HCEC 1CT (cell line): ENCODE measurements at regions not wholly inside any gene's neighbourhood (a gene's known extent, or its start where the extent isn't known, plus 50 kb on each side); places are given as distances from the start of the nearest gene placed in this dataset.

Experiments used
- DNase-seq: peaks from one replicate; pipeline ENCODE4 v3.0.0-alpha.2; 2017

DNA sequence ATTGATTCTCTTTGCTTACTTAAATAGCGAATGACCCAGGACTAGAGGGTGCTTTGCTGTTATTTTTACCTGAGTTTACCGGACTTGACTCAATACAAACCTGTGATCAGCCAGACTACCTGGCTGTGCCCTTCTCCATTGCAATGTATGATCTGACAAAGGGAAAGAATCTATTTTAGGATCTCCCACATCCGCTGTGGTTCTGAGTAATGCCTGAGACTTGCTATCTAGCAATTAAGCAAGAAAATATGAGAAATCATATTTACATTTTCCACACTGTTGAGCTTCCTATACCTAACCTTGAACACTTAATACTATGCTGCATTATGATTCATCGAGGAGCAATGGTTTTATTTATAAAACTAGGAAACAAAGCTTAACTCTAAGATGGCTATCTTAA, 215.2 kb downstream of the RAD51AP2 start:
- DNase-seq = peak; percentile 97

DNA sequence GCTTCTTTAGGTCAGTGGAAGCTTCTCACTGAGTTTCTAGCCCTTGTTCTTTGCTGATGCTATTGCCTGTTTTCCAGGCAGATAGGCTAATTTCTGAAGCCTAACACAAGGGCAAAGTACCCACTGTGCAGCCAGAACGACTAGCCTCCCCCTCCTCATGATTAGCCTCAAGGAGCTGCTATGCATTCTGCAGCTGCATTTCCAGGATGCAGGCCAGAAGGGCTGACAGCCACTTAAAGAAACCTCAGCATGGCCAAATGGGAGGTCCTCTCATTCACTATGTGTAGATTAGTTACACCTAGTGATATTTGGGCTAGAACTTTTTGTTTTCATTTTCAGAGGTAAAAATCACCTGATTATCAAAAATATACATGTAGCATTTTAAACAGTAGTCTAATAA, 216.0 kb downstream of the RAD51AP2 start:
- DNase-seq = no peak

DNA sequence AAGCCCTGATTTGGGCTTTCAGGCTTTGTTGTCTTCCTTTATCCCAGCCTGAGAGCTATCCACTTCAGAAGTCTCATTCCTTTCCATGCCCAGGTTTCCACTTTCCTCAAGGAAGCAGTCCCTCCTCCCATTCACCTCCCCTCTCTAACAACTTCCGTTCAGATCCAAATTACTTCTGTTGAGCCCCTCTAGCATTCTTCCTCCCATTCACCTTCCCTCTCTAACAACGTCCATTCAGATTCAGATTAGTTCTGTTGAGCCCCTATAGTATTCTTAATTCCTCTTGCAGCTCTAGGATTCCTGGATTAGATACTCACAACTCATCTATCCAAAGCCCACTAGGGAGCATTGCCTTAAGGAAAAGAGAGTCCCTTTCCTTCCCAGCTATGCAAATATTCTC, 216.8 kb downstream of the RAD51AP2 start:
- DNase-seq = no peak

DNA sequence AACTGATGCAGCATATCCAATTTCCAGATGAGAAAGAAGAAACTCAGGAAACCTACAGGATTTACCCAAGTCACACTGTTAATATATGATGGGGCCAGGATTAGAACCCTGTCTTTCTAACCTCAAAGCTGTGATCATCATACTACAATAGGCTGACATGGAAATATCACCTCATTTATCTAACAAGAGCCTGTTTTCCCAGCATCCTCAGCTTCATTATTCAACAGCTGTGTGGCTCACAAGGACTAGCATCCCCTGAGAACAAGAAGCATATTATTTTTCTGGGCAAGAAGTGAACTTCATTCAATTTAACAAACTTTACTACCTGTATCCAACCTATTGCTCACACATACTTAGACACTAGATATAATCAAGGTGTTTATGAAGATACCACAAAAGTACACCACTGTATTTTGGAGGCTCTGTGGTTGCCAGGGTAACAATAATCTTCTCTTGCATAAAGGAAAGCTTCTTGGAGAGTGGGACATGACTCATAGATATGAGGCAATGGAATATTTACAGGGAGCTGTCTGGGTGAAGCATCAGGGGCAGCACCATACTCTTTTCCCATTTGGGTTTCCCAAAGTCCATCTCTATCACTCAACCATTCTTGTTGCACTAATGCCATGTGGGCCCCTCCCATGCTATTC, 218.2 kb downstream of the RAD51AP2 start:
- peak; percentile 92 for DNase-seq

DNA sequence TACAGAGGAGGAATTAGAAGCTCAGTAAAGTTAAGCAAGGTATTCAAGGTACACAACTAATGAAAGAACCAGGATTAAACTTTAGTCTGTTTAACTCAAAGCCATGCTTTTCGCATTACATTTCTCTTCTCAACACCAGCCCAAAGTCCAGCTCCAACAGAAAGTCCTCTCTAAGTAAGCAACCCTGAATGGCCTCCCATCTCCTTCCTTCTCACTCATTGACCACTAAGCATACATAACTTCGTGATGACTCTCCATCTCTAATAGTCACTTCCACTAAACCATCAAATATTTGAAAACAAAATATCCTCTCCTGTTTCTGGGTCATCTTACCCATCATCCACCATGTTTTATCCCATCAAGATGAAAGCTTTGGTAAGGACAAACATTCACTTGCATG, 219.8 kb downstream of the RAD51AP2 start:
- peak; percentile 74 for DNase-seq

DNA sequence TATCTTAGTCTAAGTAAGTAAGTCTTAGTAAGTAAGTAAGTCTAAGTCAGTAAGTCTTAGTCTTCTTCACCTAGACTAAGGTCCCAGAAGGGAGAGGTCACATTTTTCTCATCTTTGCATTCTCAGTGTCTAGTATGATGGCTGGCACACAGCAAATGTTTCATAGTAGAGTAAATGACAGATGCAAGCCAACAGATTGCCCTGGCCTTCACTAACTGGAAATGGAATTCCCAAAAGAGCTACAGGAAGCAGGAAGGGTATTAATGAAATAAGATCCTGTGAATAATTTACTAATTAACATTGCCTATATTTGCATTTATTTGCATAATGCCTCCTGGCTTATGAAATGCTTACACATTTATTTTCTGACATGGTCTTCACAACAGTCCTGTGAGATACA, 221.6 kb downstream of the RAD51AP2 start:
- no peak for DNase-seq

DNA sequence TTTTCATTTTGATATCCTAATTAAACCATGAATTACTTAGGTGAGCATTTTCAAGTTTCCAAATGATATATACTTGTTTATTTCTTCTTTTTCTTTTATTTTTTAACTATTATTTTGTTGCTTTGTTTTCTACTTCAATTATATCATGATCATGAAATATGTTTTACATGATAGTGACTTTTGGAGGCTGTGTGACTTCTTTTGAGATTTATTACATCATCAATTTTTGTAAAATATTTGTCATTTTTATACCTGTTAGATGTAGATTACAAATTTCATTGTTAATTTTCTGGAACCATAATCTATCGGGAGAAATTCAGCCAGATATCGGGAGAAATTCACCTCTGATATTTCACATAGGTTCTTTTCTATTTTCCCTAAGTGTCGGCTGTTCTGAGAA, 228.6 kb downstream of the RAD51AP2 start:
- no peak for DNase-seq

DNA sequence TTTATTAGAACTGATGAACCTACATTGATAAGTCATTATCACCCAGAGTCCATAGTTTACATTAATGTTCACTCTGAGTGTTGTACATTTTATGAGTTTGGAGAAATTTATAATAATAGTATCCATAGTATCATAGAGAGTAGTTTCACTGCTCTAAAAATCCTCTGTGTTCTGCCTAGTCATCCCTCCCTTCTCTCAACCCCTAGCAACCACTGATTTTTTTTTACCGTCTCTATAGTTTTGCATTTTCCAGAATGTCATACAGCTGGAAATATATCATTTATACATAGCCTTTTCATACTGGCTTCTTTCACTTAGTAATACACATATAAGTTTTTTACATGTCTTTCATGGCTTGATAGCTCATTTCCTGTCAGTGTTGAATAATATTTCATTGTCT, 231.1 kb downstream of the RAD51AP2 start:
- DNase-seq = no peak

DNA sequence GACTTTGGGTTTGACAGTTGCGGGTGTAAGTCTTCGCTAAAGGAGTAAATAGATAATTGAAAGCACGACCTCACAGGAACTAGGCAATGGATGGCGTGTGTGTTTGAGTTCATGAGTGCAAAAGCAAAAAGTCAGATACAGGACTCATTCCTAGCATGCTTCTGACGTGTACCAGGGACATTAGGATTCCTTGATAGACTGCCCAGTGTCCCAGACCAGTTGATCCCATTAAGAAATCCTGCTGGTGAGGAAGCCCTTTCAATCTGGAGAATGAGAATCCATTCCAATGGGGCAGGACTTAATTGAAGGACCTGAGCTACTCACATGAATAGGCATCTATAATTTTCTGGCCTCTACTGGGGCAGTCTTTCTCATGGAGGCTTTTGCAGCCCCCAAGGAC, 235.4 kb downstream of the RAD51AP2 start:
- no peak for DNase-seq

DNA sequence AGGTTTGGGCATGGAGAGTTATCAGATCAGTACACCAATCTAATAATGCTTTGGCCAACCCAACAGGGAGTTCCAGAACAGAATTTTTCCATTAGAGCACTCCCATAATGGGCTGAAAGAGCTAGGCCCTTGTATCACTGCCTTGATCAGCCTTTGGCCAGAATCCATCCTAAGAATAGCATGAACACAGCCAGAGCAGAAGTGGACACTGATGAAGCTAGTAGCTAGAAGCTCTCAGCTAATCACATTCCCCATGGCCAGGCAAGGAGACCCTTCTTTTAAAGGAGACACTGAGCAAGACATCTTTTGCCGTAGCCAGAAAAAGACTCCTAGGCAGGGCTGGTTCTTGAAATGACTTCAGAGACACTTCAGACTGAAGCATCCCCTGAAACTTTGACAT, 236.0 kb downstream of the RAD51AP2 start:
- no peak for DNase-seq

DNA sequence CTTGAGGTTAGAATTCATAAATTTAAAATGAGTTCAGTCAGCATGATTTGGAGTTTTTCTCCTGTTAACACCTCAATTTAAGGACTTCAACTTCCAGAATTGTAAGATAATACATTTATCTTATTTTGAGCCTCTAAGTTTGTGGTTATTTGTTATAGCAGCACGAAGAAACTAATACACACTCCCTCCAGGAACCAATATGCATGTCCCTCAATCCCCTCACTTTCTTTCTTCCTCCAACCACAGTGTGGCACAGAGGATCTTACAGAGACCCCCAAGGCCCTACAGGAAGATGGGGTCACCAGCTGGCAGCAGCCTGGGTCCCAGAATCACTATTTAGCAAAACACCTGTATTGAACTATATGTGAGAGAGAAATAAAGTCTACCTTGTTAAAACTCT, 242.0 kb downstream of the RAD51AP2 start:
- no peak for DNase-seq

DNA sequence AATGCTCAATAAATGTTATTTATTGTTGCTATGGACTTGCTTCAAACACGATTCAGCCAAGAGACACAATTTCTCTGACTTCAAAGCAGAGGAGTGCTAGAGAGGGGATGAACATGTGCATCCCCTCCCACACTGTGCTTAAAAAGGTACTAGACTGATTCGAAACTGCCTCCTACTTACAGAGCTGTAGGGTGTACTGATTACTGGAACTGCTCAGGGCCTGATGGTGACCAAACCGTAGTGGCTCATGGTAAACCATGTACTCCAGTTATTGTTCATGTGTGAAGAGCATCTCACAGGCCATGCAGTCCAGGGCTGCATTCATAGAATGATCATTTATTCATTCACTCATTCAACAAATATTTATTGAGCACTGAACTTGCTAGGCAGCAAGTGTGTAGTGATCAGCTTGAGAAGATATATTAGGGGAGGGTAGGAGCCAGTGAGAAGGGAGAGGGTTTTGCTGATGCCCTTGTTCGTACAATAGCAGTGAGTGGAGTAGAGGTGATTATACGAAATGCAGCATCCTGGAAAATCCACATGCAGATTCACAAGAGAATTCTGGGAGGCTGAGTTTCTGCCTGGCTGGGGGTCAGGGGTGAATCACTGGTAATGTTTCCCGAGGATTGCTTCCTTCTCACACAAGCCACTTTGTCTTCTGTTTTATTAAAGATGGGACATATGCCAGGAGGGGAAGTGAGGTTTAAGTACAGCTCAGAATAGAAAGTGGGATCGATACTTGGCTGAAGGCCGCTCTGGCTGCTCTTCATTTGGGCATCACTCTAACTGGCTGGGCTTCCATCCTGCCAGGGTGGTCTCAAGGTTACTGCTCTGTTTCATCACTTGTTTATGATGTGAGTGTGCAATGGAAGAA, 245.4 kb downstream of the RAD51AP2 start:
- DNase-seq = no peak

DNA sequence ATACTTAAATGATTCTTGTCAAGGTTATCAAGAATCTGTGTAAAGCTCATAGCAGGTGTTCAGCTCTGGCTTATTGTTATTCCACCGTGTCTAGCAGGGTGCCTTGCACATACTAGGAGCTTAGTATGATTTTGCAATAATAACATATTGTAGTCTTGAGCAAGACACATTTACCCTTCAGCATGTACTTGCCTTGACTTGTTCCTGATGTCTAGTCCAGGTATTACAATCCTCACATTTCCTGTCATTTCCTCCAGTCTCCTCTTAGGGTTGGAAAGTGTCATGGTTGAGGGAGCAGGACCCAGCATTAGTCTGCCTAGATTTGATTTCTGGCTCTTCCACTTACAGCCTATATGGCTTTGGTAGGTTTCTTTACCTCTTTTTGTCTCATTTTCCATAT, 246.1 kb downstream of the RAD51AP2 start:
- no peak for DNase-seq

DNA sequence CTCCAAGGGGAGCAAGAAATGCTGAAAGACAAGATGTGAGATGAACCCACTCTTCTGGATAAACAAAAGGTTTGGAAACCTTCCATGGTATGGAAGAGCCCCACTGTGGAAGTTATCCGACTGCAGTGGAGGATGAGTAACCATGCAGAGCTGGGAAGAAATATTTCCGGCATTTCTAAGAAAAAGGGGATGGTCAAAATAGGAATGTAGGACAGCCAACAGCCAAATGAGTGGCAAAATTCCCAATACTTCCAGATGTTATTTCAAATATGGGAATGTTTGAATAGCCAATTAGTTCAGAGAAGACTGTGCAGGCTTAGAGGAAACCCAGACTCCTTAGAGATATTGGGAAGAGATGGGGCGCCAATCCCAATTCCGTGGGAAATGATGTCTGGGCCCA, 246.8 kb downstream of the RAD51AP2 start:
- DNase-seq = peak; percentile 75

DNA sequence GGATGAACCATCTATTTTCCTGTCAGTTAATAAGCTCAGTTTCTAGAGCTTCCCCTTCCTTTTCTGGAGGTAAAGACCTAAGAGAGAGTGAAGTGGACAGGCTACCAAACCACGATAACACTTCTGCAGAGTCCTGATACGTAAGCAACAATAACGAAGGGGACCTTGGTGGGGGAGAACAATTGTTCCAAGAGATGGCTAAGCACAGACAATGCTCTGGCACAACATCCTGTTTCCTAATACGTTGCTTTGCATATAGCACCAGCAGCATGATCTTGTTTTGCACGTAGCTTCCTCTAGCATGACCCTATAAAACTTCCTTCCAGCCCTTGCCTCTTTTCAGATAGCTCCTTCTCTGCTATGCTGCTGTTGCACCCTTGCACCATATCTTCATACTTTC, 247.3 kb downstream of the RAD51AP2 start:
- no peak for DNase-seq

DNA sequence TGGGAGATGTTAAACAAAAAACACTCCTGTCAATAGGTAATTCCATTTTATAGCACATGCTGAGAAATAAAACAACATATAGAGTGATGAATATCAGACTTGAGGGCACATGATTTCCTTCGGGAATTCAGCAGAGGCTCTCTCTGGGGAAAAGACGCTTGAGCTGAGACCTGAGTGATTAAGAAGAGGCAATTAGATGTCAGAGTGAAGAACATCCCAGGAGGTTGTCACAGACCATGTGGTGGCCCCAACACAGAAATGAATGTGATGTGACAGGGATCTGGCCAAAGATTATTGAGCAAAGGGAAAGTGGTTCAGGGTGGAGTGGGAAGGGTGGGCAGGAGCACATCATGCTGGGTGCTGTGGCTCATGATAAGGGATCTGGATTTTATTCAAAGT, 254.7 kb downstream of the RAD51AP2 start:
- no peak for DNase-seq

DNA sequence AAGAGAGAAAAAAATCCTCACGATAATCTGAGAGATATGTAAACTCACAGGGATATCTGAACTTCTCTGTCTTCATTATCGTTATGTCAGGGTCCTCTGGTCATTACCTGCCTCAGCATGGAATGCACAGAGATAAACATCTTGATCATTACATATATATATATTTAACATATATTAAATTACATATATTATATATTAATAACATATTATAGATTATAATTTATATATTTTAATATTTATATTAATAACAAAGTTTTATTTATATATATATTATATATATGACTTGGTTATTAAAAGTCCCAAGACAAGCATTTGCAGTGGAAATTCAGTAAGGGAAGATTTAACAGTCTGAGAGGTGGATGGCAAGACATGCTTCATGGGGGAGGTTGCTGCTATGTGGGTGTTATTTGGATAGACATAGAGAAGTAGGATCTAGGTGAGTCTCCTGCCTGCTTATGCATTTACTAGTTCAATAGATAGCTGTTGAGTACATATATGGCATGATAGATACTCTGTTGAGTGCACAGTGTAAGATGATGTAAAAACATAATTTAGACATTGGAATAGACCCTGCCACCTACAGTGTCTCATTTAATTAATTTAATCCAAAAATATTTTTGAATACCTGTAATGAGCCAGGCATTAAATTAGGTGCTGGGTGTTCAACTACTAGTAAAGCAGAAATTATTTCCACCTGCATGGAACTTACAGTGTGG, 255.2 kb downstream of the RAD51AP2 start:
- DNase-seq = no peak

DNA sequence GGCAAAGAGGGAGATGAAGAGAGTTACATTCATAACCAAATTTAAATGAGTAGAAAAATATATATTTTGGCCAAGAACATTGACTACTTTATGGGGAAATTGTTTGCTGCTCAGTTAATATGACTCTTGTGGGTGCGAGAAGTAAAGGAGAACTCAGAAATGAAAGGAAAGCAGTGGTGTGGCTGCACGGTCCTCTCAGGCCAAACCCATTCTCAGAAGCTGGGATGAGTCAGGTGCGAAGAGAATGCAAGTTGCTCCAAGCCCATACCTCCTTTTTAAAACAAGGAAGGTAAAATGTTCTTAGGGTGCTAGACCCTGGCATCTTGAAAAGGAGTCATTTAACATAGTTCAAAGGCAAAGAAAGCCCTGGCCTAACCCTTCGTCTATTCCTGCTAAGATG, 258.6 kb downstream of the RAD51AP2 start:
- no peak for DNase-seq

DNA sequence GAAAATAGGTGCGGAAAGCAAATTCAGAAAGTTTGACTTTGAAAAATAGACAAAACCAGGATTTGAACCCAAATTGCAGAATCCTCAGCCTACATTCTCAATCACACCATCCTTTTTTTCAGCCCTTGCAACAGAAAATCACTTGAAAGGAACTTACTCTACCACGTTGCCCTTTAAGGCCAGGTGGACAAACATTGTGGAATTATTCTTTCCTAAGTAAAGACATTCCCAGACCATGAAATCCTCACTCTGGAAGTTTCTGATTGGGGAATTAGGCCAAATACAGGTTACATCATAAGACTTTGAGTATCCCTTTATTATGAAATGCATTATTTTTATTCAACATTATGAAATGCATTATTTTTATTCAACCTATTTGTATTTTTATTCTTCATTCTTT, 259.4 kb downstream of the RAD51AP2 start:
- DNase-seq = no peak

DNA sequence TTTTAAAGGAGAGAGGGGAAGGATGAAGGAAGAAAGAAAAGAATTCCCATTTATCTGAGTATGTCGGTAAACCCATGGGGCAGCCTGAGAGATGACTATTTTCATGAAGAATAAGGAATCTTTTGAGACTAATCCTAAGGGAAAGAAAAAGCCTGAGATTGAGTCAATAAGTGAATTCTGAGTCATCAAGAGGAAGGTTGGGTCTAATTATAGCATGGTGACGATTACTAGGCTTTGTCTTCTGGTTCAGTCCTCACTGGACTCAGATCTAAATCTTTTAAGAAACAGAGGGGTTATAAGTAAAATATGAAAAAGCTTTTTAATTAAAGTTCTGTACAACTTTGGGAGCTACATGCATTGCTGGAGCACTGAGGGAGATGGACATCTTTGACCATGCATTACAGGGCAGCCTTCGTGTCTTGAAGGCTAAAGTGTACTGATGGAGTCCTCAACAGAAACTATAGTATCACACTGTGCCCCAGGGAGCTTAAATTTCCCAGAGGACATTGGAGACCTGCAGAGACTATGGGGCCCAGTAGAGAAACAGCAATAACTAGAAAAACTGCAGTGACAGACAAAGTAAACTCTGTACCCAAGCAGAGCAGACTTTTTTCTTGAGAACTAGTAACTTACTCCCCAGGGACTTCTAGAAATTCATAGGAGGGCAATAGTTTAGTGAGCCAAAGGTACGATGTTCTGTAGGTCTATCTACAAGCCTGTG, 260.9 kb downstream of the RAD51AP2 start:
- DNase-seq = peak; percentile 64

DNA sequence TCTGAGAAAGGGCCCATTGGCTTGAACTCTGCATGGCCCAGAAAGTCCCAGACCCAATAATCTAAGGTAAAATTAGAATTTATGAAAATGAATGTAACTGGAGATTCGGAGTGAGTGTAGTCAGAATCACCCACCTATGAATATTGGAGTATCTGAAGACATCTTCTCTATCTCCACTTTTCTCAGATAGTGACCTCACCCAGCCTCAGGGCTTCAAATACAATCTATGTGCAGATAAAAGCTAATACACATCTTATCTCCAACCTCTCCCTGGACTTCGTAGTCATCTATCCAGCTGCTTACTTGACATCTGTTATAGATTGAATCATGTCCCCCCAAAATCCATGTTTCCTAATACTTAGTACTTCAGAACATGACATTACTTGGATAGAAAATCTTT, 263.2 kb downstream of the RAD51AP2 start:
- no peak for DNase-seq

DNA sequence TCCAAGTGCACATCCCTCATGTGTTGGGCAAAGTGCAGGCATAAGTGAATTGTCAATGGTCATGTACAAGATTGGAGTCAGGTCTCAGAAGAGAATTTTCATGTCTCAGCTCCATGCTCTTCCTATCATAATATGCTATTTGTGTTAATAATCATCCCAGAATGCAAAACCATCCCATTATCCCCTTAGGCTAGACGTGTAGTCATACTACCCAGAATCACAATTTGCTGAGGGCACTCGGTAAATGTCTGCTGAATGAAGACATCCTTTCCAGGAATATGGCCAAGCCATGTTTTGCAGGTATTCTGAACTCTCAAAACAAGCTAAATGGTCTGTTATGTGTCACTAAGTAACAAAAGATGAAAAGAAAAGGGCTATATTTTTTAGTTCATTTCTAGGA, 263.8 kb downstream of the RAD51AP2 start:
- no peak for DNase-seq

DNA sequence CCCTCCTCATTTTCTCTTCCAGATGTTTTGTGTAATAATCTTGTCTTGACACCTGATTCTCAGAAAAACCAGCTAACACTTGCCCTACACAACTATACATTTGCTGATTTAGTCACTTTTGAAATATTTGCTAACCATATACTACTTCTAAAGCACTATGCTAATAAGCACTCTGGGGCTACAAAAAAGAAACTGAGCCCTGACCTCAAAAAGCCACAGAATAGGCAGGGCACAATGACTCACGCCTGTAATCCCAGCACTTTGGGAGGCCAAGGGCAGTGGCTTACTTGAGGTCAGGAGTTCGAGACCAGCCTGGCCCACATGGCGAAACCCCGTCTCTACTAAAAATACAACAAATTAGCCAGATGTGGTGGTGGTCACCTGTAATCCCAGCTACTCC, 266.0 kb downstream of the RAD51AP2 start:
- peak; percentile 45 for DNase-seq
